ENCODE measurements at regions not wholly inside any gene's neighbourhood (a gene's known extent, or its start where the extent isn't known, plus 50 kb on each side); places are given as distances from the start of the nearest gene placed in this dataset.

GRCh38 chr5:135641734-135642487 is 63.1 kb upstream of the CXCL14 start:
- TF ChIP-seq REST (IDR thresholded peaks at IDR 0.05; ENCODE audit: low read depth) (no peak), TCF12 (IDR thresholded peaks at IDR 0.05; ENCODE audit: low read depth) (no peak), RAD21 (IDR thresholded peaks at IDR 0.05; ENCODE audit: low read depth) (no peak), MAX (IDR thresholded peaks at IDR 0.05) (no peak), TAF1 (IDR thresholded peaks at IDR 0.05; ENCODE audit: low read depth) (no peak), NFIC (IDR thresholded peaks at IDR 0.05) (no peak), EP300 (IDR thresholded peaks at IDR 0.05; ENCODE audit: borderline replicate concordance) (no peak), TEAD4 (IDR thresholded peaks at IDR 0.05) (no peak), CREB1 (IDR thresholded peaks at IDR 0.05; ENCODE audit: low read depth) (no peak), ZBTB7A (IDR thresholded peaks at IDR 0.05; ENCODE audit: low read depth) (no peak), USF1 (IDR thresholded peaks at IDR 0.05) (no peak)

Measured in Ishikawa (cell line).